COLO668 (cell line): ENCODE measurements at regions not wholly inside any gene's neighbourhood (a gene's known extent, or its start where the extent isn't known, plus 50 kb on each side); places are given as distances from the start of the nearest gene placed in this dataset.

ENCODE experiments used
- DNase-seq: peaks from one replicate; lab custom pipeline; 2025; ENCODE audit not compliant: unreplicated experiment; lab: John Stamatoyannopoulos, UW

GRCh38 chr14:100955201-100955600 lies 51.7 kb upstream of the RTL1 start:
- DNase-seq: no peak

GRCh38 chr14:100962494-100962893 lies 59.0 kb upstream of the RTL1 start:
- no peak for DNase-seq

GRCh38 chr14:100965296-100965695 lies 61.8 kb upstream of the RTL1 start:
- no peak for DNase-seq

GRCh38 chr14:100967178-100967577 lies 63.7 kb upstream of the RTL1 start:
- no peak for DNase-seq

GRCh38 chr14:100967930-100968329 lies 64.4 kb upstream of the RTL1 start:
- no peak for DNase-seq

GRCh38 chr14:100972118-100972897 lies 68.8 kb upstream of the RTL1 start:
- no peak for DNase-seq

- no peak for DNase-seq
These were observed 72.1 kb upstream of the RTL1 start for GRCh38 chr14:100975671-100976070.

GRCh38 chr14:100979079-100979478 lies 75.6 kb upstream of the RTL1 start:
- DNase-seq: no peak

GRCh38 chr14:100979780-100980179 lies 76.3 kb upstream of the RTL1 start:
- DNase-seq: no peak

- no peak for DNase-seq
These were observed 77.3 kb upstream of the RTL1 start for GRCh38 chr14:100980823-100981222.

GRCh38 chr14:100981809-100982208 lies 78.3 kb upstream of the RTL1 start:
- no peak for DNase-seq

GRCh38 chr14:100982353-100982752 lies 78.8 kb upstream of the RTL1 start:
- no peak for DNase-seq

GRCh38 chr14:100982762-100983161 lies 79.2 kb upstream of the RTL1 start:
- DNase-seq: no peak

GRCh38 chr14:100983710-100984109 lies 80.2 kb upstream of the RTL1 start:
- no peak for DNase-seq

- DNase-seq: no peak
These were observed 84.5 kb upstream of the RTL1 start for GRCh38 chr14:100988011-100988410.

GRCh38 chr14:100988411-100988900 lies 84.9 kb upstream of the RTL1 start:
- no peak for DNase-seq

- DNase-seq: no peak
These were observed 85.4 kb upstream of the RTL1 start for GRCh38 chr14:100988956-100989355.

GRCh38 chr14:100989924-100990323 lies 86.4 kb upstream of the RTL1 start:
- DNase-seq: no peak

GRCh38 chr14:100994082-100994481 lies 90.6 kb upstream of the RTL1 start:
- no peak for DNase-seq

GRCh38 chr14:100994756-100995330 lies 91.3 kb upstream of the RTL1 start:
- DNase-seq: no peak

- no peak for DNase-seq
These were observed 97.3 kb upstream of the RTL1 start for GRCh38 chr14:101000711-101001250.

GRCh38 chr14:101001311-101002069 lies 98.0 kb upstream of the RTL1 start:
- no peak for DNase-seq
